ENCODE measurements at regions not wholly inside any gene's neighbourhood (a gene's known extent, or its start where the extent isn't known, plus 50 kb on each side); places are given as distances from the start of the nearest gene placed in this dataset.
A peak's percentile ranks its signal among the peaks of the same experiment; 100 is the strongest.

GRCh38 chr20:46831633-46832011 lies 63.0 kb upstream of the EYA2 start:
- no peak overlapping the region for H2AFZ ChIP-seq (replicated peaks; ENCODE audit: low read length, poor library complexity)
- no peak overlapping the region for H3K56ac ChIP-seq (ENCODE audit: extremely low read depth, insufficient read depth, low read length)
- intact Hi-C loops (cut with micrococcal nuclease) (no loop called here), dilution Hi-C loops (cut with HindIII; ENCODE audit: low sequenced_read_pairs, unreplicated experiment) (no loop called here), in situ Hi-C loops (cut with MboI; ENCODE audit: low sequenced_read_pairs) (no loop called here)
- H3K79me1 ChIP-seq (ENCODE audit: low read depth in 1 of 2, low read length in 2 of 2), result no peaks in the 10 kb centered on the region
- POLR2A ChIA-PET (ENCODE audit: unreplicated experiment), result no interaction called here
- no TSS peak for BruUV-seq (replicated peaks)
- no peak overlapping the region for H3K27ac ChIP-seq (ENCODE audit: insufficient read depth, low read length)
- peak overlapping the region; percentile 58; the same call in 1 of the 2 replicates for H2BK120ac ChIP-seq (ENCODE audit: low read depth, low read length)
- no peak overlapping the region for H4K5ac ChIP-seq (ENCODE audit: low read depth, low read length)
- H3K27me3 ChIP-seq (ENCODE audit: control insufficient read depth, insufficient read depth, low read length), result no peaks in the 10 kb centered on the region
- peak overlapping the region; percentile 22 for H2BK20ac ChIP-seq (ENCODE audit: low read depth, low read length)
- no peak overlapping the region for H3K4me3 ChIP-seq (ENCODE audit: insufficient read depth, low read depth, low read length)
- H3K4ac ChIP-seq (ENCODE audit: low read depth, low read length), result peak overlapping the region; percentile 21; the same call in 1 of the 2 replicates
- no peak overlapping the region for H3K9ac ChIP-seq (ENCODE audit: low read depth, low read length)
- H4K8ac ChIP-seq (ENCODE audit: low read depth in 2 of 2, low read length in 2 of 2), result no peak overlapping the region
- H3K4me1 ChIP-seq (ENCODE audit: control insufficient read depth, insufficient read depth, low read length), result peaks cover 21% of the 10 kb centered on the region
- peak overlapping the region; percentile 16; the same call in 1 of the 2 replicates for H3K14ac ChIP-seq (replicated peaks; ENCODE audit: low read depth, low read length)
- H2AK9ac ChIP-seq (replicated peaks; ENCODE audit: low read depth, low read length, poor library complexity), result no peak overlapping the region
- H3K4me2 ChIP-seq (ENCODE audit: low read depth, low read length), result no peak overlapping the region
- no CpG with 5 or more reads among the region's 2 CpGs for WGBS, 2 experiments (ENCODE audit: extremely low coverage in 2 of 2, insufficient read length in 1 of 2)
- H2BK15ac ChIP-seq (ENCODE audit: low read depth, low read length), result peak overlapping the region; percentile 11; the same call in 1 of the 3 replicates
- TF ChIP-seq RAD21 (IDR thresholded peaks at IDR 0.05; ENCODE audit: low read length) (no peak), MXI1 (IDR thresholded peaks at IDR 0.05; ENCODE audit: borderline replicate concordance, low read depth, low read length) (no peak), SMC3 (IDR thresholded peaks at IDR 0.05; ENCODE audit: low read depth, low read length) (no peak), RFX5 (IDR thresholded peaks at IDR 0.05; ENCODE audit: low read depth, low read length) (no peak)
- DNase-seq, result peak; percentile 12
- peak overlapping the region; percentile 74; the same call in 1 of the 2 replicates for H2AK5ac ChIP-seq (ENCODE audit: low read depth, low read length)
- peak overlapping the region; percentile 31; the same call in 1 of the 2 replicates for H4K91ac ChIP-seq (ENCODE audit: insufficient read depth, low read depth, low read length)
- ATAC-seq (ENCODE audit: low read depth), result no peak
- H3K23ac ChIP-seq (ENCODE audit: low read depth, low read length), result no peak overlapping the region
- peaks cover 18% of the 10 kb centered on the region for H3K9me1 ChIP-seq (ENCODE audit: insufficient read depth, low read length)
- CTCF ChIA-PET, result no interaction called here
- no peak overlapping the region for H2BK5ac ChIP-seq (ENCODE audit: low read depth, low read length, poor library complexity, severe bottlenecking)
- no peak overlapping the region for H3K18ac ChIP-seq (ENCODE audit: low read depth, low read length)
- H3K9me3 ChIP-seq (ENCODE audit: control insufficient read depth, insufficient read depth, low read length), result no peaks in the 10 kb centered on the region
- H3K36me3 ChIP-seq (ENCODE audit: control insufficient read depth, insufficient read depth, low read length), result no peaks in the 10 kb centered on the region
- H4K20me1 ChIP-seq (ENCODE audit: insufficient read depth, low read length), result no peaks in the 10 kb centered on the region
